IMR-90 (cell line): ENCODE measurements at regions not wholly inside any gene's neighbourhood (a gene's known extent, or its start where the extent isn't known, plus 50 kb on each side); places are given as distances from the start of the nearest gene placed in this dataset.

ENCODE experiments used
- ATAC-seq: fragments of 200-7000 bp; cut with Tn5 transposase; 2 replicates; pipeline ENCODE4 v1.9.1; 2020; ENCODE audit warnings: low read depth, mild to moderate bottlenecking, moderate library complexity
- BruUV-seq: library from RNA; stranded (reverse); fragments of 400-500 nt; replicated peaks from 2 replicates; lab custom pipeline; 2021; lab: Mats Ljungman, UMichigan
- CTCF ChIA-PET: fragments of 300-600 bp; formaldehyde crosslinking; extraction: SDS; loops from one replicate; lab custom pipeline; 2021; ENCODE audit warnings: antibody characterized with exemption; lab: Yijun Ruan, JAX
- POLR2A ChIA-PET: fragments of 300-600 bp; sonication (Branson Sonifier 250); formaldehyde crosslinking; loops from one replicate; lab custom pipeline; 2022; ENCODE audit warnings: antibody characterized with exemption; ENCODE audit not compliant: unreplicated experiment; lab: Charles Lee
- DNase-seq: peaks from one replicate; pipeline ENCODE4 v3.0.0; 2013
- H2AFZ ChIP-seq: replicated peaks from 2 replicates; pipeline ENCODE3; 2013; ENCODE audit warnings: low read length, mild to moderate bottlenecking; ENCODE audit not compliant: poor library complexity
- H2AK5ac ChIP-seq: 2 replicates; pipeline ENCODE4 v1.6.1; 2013; ENCODE audit warnings: low read depth, low read length, inconsistent platforms
- H2AK9ac ChIP-seq: replicated peaks from 2 replicates; pipeline ENCODE3; 2013; ENCODE audit warnings: mild to moderate bottlenecking, low read depth, low read length, moderate library complexity; ENCODE audit not compliant: poor library complexity
- H2BK120ac ChIP-seq: 2 replicates; pipeline ENCODE4 v1.6.1; 2013; ENCODE audit warnings: low read depth, low read length, inconsistent platforms
- H2BK15ac ChIP-seq: 3 replicates; pipeline ENCODE4 v1.6.1; 2013; ENCODE audit warnings: low read depth, low read length, inconsistent platforms
- H2BK20ac ChIP-seq: 2 replicates; pipeline ENCODE4 v1.6.1; 2013; ENCODE audit warnings: low read depth, mild to moderate bottlenecking, inconsistent platforms, low read length, moderate library complexity
- H2BK5ac ChIP-seq: 2 replicates; pipeline ENCODE4 v1.6.1; 2013; ENCODE audit warnings: mild to moderate bottlenecking, low read depth, low read length, inconsistent platforms; ENCODE audit not compliant: poor library complexity, severe bottlenecking
- H3K14ac ChIP-seq: replicated peaks from 2 replicates; pipeline ENCODE4 v1.6.1; 2013; ENCODE audit warnings: low read depth, low read length, inconsistent platforms
- H3K18ac ChIP-seq: 2 replicates; pipeline ENCODE4 v1.6.1; 2013; ENCODE audit warnings: low read depth, low read length, control low read depth
- H3K23ac ChIP-seq: 2 replicates; pipeline ENCODE4 v1.6.1; 2013; ENCODE audit warnings: low read depth, low read length, inconsistent platforms
- H3K27ac ChIP-seq: 2 replicates; pipeline ENCODE4 v1.5.1; 2013; ENCODE audit warnings: mild to moderate bottlenecking, control low read depth, low read length; ENCODE audit not compliant: insufficient read depth
- H3K27me3 ChIP-seq: 2 replicates; pipeline ENCODE4 v1.6.1; 2013; ENCODE audit warnings: low read length; ENCODE audit not compliant: control insufficient read depth, insufficient read depth
- H3K36me3 ChIP-seq: 2 replicates; pipeline ENCODE4 v1.6.1; 2013; ENCODE audit warnings: low read length, mixed read lengths; ENCODE audit not compliant: control insufficient read depth, insufficient read depth
- H3K4ac ChIP-seq: 2 replicates; pipeline ENCODE4 v1.6.1; 2013; ENCODE audit warnings: low read depth, low read length, inconsistent platforms
- H3K4me1 ChIP-seq: 2 replicates; pipeline ENCODE4 v1.6.1; 2013; ENCODE audit warnings: low read length, mixed read lengths; ENCODE audit not compliant: control insufficient read depth, insufficient read depth
- H3K4me2 ChIP-seq: 2 replicates; pipeline ENCODE4 v1.6.1; 2013; ENCODE audit warnings: low read depth, mild to moderate bottlenecking, control low read depth, low read length, moderate library complexity
- H3K4me3 ChIP-seq: 2 replicates; pipeline ENCODE4 v1.5.1; 2013; ENCODE audit warnings: low read depth, mild to moderate bottlenecking, control low read depth, low read length, moderate library complexity; ENCODE audit not compliant: insufficient read depth
- H3K56ac ChIP-seq: 2 replicates; pipeline ENCODE4 v1.6.1; 2013; ENCODE audit warnings: low read length, inconsistent platforms; ENCODE audit not compliant: insufficient read depth; ENCODE audit errors: extremely low read depth
- H3K79me1 ChIP-seq, 2 experiments: 2 replicates each; pipeline ENCODE4 v1.6.1; 2013; ENCODE audit warnings: low read length in 2 of 2, inconsistent platforms in 1 of 2, low read depth in 1 of 2
- H3K9ac ChIP-seq: 2 replicates; pipeline ENCODE4 v1.6.1; 2013; ENCODE audit warnings: low read depth, low read length, control low read depth
- H3K9me1 ChIP-seq: 2 replicates; pipeline ENCODE4 v1.6.1; 2013; ENCODE audit warnings: low read length, inconsistent platforms; ENCODE audit not compliant: insufficient read depth
- H3K9me3 ChIP-seq: 2 replicates; pipeline ENCODE4 v1.6.1; 2013; ENCODE audit warnings: low read length; ENCODE audit not compliant: control insufficient read depth, insufficient read depth
- H4K20me1 ChIP-seq: 2 replicates; pipeline ENCODE4 v1.6.1; 2013; ENCODE audit warnings: low read length, inconsistent platforms; ENCODE audit not compliant: insufficient read depth
- H4K5ac ChIP-seq: 2 replicates; pipeline ENCODE4 v1.6.1; 2013; ENCODE audit warnings: mild to moderate bottlenecking, low read depth, low read length, control low read depth
- H4K8ac ChIP-seq, 2 experiments: 2 replicates each; pipeline ENCODE4 v1.6.1; 2013; ENCODE audit warnings: low read depth in 2 of 2, low read length in 2 of 2, control low read depth in 1 of 2, inconsistent platforms in 1 of 2
- H4K91ac ChIP-seq: 2 replicates; pipeline ENCODE4 v1.6.1; 2013; ENCODE audit warnings: low read depth, low read length, inconsistent platforms; ENCODE audit not compliant: insufficient read depth
- BHLHE40 ChIP-seq: fragments of 150-350 bp; IDR thresholded peaks from 2 replicates; pipeline ENCODE4 v1.6.1; 2016; ENCODE audit warnings: mild to moderate bottlenecking, low read depth, low read length
- CEBPB ChIP-seq: IDR thresholded peaks from 2 replicates; pipeline ENCODE4 v1.6.1; 2012; ENCODE audit warnings: low read depth, low read length, improper control_type of control experiment
- CHD1 ChIP-seq: IDR thresholded peaks from 2 replicates; pipeline ENCODE4 v1.6.1; 2012; ENCODE audit warnings: low read depth, low read length, improper control_type of control experiment
- ELK1 ChIP-seq: fragments of 150-350 bp; IDR thresholded peaks from 2 replicates; pipeline ENCODE4 v1.6.1; 2016; ENCODE audit warnings: low read depth, mild to moderate bottlenecking, low read length, moderate library complexity, borderline replicate concordance
- FOS ChIP-seq: fragments of 150-350 bp; IDR thresholded peaks from 2 replicates; pipeline ENCODE4 v1.6.1; 2016; ENCODE audit warnings: low read depth, low read length
- MAFK ChIP-seq: IDR thresholded peaks from 2 replicates; pipeline ENCODE4 v1.6.1; 2012; ENCODE audit warnings: low read depth, low read length, improper control_type of control experiment
- MXI1 ChIP-seq: IDR thresholded peaks from 2 replicates; pipeline ENCODE4 v1.6.1; 2012; ENCODE audit warnings: low read depth, mild to moderate bottlenecking, low read length, moderate library complexity, borderline replicate concordance
- NFE2L2 ChIP-seq: fragments of 150-350 bp; IDR thresholded peaks from 2 replicates; pipeline ENCODE4 v1.6.1; 2016; ENCODE audit warnings: low read depth, mild to moderate bottlenecking, low read length
- RAD21 ChIP-seq: IDR thresholded peaks from 2 replicates; pipeline ENCODE4 v1.6.1; 2012; ENCODE audit warnings: low read length, improper control_type of control experiment
- RCOR1 ChIP-seq: IDR thresholded peaks from 2 replicates; pipeline ENCODE4 v1.6.1; 2012; ENCODE audit warnings: mild to moderate bottlenecking, low read length, improper control_type of control experiment; ENCODE audit not compliant: insufficient replicate concordance
- RFX5 ChIP-seq: IDR thresholded peaks from 2 replicates; pipeline ENCODE4 v1.8.0; 2012; ENCODE audit warnings: low read depth, mild to moderate bottlenecking, low read length, moderate library complexity
- SMC3 ChIP-seq: fragments of 150-350 bp; IDR thresholded peaks from 2 replicates; pipeline ENCODE4 v1.6.1; 2016; ENCODE audit warnings: low read depth, mild to moderate bottlenecking, antibody characterized with exemption, low read length, moderate library complexity
- USF2 ChIP-seq: fragments of 150-350 bp; IDR thresholded peaks from 2 replicates; pipeline ENCODE4 v1.6.1; 2017; ENCODE audit warnings: mild to moderate bottlenecking, antibody characterized with exemption, low read length, low read depth
- WGBS, 2 experiments: methylation state at CpG; one replicate each; pipeline versions ENCODE4 v1.1.5 to v1.1.7; 2013; ENCODE audit warnings: missing lambda C conversion rate in 2 of 2; ENCODE audit not compliant: insufficient read length in 1 of 2; ENCODE audit errors: extremely low coverage in 2 of 2; 5-methylcytosine and 5-hydroxymethylcytosine counted together
- dilution Hi-C: fragments of 300-500 bp; cut with HindIII; formaldehyde crosslinking; loops from one replicate; pipeline ENCODE4 v1.14.3; 2018; ENCODE audit warnings: low sequenced_read_pairs; ENCODE audit not compliant: unreplicated experiment
- in situ Hi-C: fragments of 300-500 bp; cut with MboI; formaldehyde crosslinking; loops from 3 replicates; pipeline ENCODE4 v1.14.3; 2019; ENCODE audit warnings: low sequenced_read_pairs, inconsistent platforms, mixed read lengths
- intact Hi-C: fragments of 100-400 bp; cut with micrococcal nuclease; formaldehyde crosslinking; loops from 2 replicates; pipeline ENCODE4 v1.10.0; 2022

GRCh38 chr2:59353306-59353921, 1112.3 kb upstream of the FANCL start:
- in situ Hi-C loops (no loop called here), dilution Hi-C loops (no loop called here), intact Hi-C loops (no loop called here)
- H2AK9ac ChIP-seq = no peak overlapping the region
- H3K27ac ChIP-seq = no peak overlapping the region
- no peaks in the 10 kb centered on the region for H4K20me1 ChIP-seq
- H3K36me3 ChIP-seq = no peaks in the 10 kb centered on the region
- no peak overlapping the region for H2AFZ ChIP-seq
- no peak overlapping the region for H3K56ac ChIP-seq
- no TSS peak for BruUV-seq
- no peaks in the 10 kb centered on the region for H3K9me3 ChIP-seq
- no peak overlapping the region for H4K8ac ChIP-seq
- H4K5ac ChIP-seq = no peak overlapping the region
- H3K4me3 ChIP-seq = no peak overlapping the region
- TF ChIP-seq RFX5 (no peak), BHLHE40 (no peak), CHD1 (no peak), ELK1 (no peak), MAFK (no peak), RCOR1 (no peak), CEBPB (no peak), RAD21 (no peak), NFE2L2 (no peak), USF2 (no peak), FOS (no peak), SMC3 (no peak), MXI1 (no peak)
- POLR2A ChIA-PET = no interaction called here
- no peak overlapping the region for H4K91ac ChIP-seq
- CTCF ChIA-PET = no interaction called here
- ATAC-seq (no peak), DNase-seq (no peak)
- no peak overlapping the region for H3K18ac ChIP-seq
- no peak overlapping the region for H3K9ac ChIP-seq
- H3K4ac ChIP-seq = no peak overlapping the region
- H3K27me3 ChIP-seq = no peaks in the 10 kb centered on the region
- H2BK120ac ChIP-seq = no peak overlapping the region
- H3K4me1 ChIP-seq = no peaks in the 10 kb centered on the region
- H2BK20ac ChIP-seq = no peak overlapping the region
- H3K23ac ChIP-seq = no peak overlapping the region
- no peak overlapping the region for H2BK5ac ChIP-seq
- no peak overlapping the region for H2AK5ac ChIP-seq
- no CpG with 5 or more reads among the region's 5 CpGs for WGBS, 2 experiments
- no peak overlapping the region for H3K4me2 ChIP-seq
- H3K14ac ChIP-seq = no peak overlapping the region
- no peaks in the 10 kb centered on the region for H3K79me1 ChIP-seq
- H2BK15ac ChIP-seq = no peak overlapping the region
- no peaks in the 10 kb centered on the region for H3K9me1 ChIP-seq
